ENCODE measurements at regions not wholly inside any gene's neighbourhood (a gene's known extent, or its start where the extent isn't known, plus 50 kb on each side); places are given as distances from the start of the nearest gene placed in this dataset.
"Not testable (repeated sequence)": the region's sequence is repeated elsewhere in the genome, so short reads cannot be mapped to it uniquely, and the experiment has no call there.

DNA sequence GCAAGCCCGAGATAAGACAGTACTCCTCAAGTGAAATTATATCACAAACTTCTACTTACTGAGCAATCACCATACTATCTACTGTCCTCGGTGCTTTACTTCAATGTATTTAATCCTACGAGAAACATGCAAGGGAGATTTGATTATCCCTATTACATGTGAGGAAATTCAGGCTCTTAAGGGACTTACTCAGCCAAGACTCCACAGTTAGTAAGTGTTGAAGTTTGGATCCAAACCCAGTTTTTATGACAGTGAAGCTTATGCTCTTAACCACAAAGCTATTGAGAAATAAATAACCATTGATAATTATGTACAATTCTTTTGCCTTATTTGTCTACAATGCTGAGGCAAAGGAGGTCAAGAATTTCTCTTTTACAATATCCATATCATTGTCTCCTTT lies 672.9 kb upstream of the ACVR2A start:
- DNase-seq: no peak

DNA sequence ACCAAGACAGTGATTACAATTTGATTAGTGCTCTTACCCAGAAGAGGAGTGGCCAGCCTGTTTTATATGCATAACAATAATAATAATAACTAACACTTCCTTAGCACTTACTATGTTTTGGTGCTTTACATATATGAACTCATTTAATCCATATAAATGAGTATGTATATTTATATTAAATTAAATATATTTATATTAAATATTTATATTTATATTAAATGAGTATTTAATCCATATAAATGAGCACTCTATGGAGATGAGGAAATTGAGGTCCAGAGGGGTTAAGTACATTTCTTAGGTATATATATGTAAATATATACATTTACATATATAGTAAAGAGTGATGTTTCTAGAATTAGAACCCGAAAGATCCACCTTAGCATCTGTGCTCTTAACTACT lies 673.9 kb upstream of the ACVR2A start:
- DNase-seq: no peak

DNA sequence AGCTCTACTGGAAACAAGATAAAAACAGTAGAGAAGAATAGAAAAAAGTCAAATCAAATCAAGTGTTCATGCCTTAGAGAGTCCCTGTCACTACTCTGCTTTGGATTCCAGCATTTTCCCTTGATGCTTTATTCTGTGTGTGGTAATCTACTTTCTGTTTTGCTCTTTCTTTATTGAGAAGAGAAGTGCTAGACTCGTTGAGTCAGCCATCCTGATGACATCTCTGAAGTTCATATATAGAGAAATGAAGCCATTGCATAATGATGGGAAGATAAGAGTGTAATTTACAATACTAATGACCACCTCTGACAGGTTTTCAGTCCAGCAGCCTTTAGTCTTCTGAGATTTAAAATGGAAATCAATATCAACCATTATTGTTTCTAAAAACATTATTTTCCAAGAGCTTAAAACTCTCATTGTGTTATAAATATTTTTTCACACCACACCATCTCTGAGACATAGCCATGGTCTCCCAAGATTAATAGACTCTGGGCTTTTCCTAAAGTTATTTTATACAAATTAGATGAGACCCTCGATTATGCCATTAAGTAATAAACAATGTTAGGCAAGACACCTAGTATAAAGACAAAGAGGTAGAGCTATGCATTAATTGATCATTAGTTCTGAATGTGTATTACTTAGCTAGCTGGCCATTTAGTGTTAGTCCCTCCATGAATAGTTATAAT lies 679.0 kb upstream of the ACVR2A start:
- no peak for DNase-seq

- no peak for DNase-seq
Measured at GRCh38 chr2:147164563-147164962, 680.3 kb upstream of the ACVR2A start.

DNA sequence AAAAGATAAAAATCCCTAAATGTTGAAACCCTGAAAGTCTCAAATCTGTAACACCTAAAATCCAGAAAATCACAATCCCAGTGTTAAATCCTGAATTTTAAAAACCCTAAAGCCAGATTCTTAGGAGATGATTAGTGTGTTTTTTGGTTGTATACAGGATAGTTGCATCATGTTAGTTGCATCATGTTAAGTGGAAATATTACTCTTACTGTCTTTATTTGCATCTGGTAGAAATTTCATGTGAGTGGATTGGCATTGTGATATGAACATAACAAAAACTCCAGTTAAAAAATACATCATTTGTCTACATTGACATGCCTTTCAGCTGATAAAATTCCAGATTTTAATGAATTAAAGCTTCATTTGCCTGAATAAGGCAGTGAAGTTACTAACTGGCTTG lies 683.1 kb upstream of the ACVR2A start:
- no peak for DNase-seq

DNA sequence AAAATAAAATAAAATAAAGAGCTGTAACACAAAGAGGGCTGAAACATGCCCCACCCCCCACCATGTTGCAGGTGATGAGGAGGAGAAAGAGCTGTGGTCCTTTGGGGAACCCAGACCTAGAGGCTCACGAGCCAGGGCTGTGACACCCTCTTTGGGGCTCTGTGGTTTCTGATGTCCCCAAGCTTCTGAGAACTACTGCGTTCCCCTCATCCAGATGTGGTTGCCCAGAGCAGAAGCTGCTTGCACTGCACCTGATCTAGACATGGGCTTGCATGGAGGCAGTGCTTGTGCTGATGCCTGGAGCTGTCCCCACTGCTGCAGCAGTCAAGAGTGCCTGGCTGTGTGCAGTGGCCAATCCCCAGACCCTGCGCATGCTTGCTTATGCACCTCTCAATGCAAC lies 687.9 kb upstream of the ACVR2A start:
- no peak for DNase-seq

DNA sequence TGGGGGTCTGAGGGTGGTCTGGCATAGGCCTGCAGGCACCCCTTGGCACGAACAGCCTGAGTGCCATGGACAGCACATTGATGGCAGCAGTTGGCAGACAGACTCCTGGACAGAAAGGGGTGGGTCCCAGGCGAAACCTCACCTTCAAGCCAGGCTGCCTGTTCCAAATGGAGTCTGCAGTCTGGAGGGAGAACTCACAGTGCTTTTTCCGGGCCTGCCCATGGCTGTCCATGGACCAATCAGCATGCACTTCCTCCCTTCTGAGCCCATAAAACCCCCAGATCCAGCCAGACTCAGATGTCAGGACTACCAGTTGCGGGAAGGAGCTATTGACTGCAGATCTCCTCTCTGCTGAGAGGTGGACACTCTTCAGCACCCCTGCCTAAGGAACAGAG lies 694.6 kb upstream of the ACVR2A start:
- DNase-seq: no peak

DNA sequence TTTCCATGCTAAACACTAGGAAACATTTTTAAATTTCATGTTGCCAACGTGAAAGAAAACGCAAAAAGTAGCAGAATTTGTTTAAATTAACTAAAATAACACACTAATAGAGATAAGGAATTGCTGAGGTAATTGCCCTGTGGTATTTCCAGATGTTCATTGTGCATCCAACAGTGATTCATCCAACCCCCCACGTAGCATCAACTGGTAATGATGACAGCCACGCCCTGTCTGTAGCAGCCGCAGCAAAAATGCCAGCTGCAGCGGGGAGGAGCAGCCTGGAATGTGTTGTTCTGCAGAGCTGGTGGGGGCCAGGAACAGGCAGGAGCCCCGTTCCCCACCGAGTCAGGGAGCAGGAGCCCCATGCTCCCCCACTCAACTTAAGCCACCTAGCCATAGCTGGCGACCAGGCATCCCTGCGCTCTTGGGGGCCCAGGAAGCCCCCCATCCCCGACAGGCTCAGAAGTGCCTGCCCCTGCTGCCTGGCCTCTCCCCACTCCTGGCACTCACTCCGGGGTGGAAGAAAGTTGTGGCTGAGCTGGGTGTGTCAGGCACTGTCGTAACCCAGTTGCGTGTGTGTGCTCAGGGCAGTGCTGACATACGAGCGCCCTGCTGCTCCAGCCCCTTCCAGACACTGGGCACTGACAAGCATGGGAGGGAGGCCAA lies 695.1 kb upstream of the ACVR2A start:
- no peak for DNase-seq

DNA sequence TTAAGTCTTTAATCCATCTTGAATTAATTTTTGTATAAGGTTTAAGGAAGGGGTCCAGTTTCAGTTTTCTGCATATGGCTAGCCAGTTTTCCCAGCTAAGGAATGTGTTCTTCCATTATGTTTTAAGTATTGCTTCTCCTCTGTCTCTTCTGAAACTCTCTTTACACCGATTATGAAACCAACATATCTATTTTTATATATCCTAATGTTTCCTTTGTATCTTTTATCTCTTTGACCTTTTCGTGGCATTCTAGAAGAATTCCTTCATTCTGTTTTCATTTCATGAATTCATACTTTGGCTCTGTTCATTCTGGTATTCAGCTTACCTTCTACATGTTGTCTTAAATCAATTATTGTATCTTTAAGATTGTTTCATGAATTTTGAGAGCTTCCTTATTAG lies 697.0 kb upstream of the ACVR2A start:
- no peak for DNase-seq

DNA sequence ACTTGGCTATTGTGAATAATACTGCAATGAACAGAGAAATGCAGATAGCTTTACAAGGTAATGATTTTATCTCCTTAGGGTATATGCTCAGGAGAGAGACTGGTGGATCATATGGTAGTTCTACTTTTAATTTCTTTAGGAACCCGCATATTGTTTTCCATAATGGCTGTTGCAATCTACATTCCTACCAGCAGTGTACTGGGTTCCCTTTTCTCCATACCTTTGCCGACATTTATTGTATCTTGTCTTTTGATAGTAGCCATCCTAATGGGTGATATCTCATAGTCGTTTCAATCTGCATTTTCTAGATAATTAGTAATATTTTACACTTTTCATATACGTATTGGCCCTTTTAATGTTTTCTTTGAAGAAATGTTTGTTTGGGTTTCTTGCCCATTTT lies 702.9 kb upstream of the ACVR2A start:
- DNase-seq: no peak

GRCh38 chr2:147139732-147140131 lies 705.1 kb upstream of the ACVR2A start:
- DNase-seq: not testable (repeated sequence)

GRCh38 chr2:147137711-147138110 lies 707.1 kb upstream of the ACVR2A start:
- DNase-seq: no peak

DNA sequence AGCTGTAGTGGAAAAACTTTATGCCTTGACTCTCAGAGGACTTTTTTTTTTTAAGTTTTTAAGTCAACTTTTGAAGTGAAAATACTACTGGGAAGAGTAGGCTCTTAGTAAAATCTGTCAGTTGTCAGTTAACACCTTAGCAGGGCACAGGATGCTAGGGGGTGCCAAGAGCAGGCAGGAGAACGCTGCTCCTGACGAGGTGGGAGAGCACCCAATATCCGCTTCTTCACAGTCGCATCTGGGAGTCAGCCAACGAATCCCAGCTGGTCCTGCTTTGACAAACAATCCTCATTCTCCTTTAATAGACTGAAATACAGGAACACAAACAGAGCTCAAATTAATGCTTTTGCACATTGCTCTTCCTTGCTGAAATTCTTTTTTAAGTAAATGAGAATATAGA lies 709.5 kb upstream of the ACVR2A start:
- DNase-seq: peak; percentile 79

- DNase-seq: no peak
Measured at GRCh38 chr2:147133286-147133908, 711.4 kb upstream of the ACVR2A start.

- no peak for DNase-seq
Measured at GRCh38 chr2:147125145-147125544, 719.7 kb upstream of the ACVR2A start.

- no peak for DNase-seq
Measured at GRCh38 chr2:147122944-147123343, 721.9 kb upstream of the ACVR2A start.

DNA sequence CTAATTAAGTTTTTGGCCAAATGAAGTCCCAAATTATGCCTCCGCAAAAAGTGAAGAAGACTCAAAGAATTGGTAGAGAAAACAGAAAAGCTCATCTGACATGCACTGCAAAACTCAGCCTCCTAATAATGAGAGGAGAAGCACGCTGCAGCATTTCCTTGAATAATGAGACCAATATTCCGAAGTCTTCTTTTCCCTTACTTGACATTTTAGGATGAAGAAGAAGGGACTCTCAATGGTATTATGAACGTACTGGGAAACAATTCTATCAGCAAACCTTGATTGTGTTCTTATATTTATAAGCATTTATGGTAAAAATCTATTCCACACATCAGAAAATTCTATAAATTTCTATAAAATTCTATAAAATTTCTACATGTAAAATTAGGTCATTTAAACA lies 733.9 kb upstream of the ACVR2A start:
- DNase-seq: no peak

GRCh38 chr2:147110317-147110716 lies 734.5 kb upstream of the ACVR2A start:
- DNase-seq: peak; percentile 72

DNA sequence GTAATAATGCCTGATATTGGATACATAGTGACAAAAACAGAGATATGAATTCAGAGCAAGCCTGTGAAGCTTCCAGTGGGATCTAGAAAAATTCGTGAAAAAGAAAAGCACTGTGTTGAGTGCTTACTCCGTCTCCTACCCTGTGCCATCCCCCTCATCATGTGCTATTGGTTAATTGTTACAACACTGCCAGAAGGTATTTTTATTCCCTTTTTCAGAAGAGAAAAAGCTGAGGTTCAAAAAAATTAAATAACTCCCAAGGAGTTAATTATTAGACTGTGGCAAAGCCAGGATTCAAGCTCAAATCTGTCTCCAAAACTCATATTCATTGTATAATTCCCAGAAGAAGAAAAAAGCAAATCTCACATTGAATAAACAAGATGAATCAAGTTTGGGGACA lies 735.5 kb upstream of the ACVR2A start:
- DNase-seq: no peak

DNA sequence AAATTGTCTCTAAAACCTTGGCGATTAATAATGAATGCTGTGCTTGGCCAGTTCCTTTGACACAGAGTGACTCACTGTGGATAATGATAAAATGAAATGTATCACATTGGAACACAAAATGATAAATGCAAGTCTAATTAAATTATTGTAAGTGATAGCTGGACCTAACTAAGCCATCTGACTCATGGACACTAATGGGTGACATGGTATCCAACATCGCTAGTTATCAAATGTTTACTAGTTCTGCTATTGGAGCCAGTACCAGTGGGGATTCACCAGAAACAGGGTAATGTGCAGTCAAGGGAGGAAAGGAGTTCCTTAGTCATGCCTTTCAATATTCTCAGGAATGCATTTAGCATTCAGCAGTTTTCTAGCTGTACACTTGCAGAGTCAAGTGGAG lies 736.3 kb upstream of the ACVR2A start:
- no peak for DNase-seq

DNA sequence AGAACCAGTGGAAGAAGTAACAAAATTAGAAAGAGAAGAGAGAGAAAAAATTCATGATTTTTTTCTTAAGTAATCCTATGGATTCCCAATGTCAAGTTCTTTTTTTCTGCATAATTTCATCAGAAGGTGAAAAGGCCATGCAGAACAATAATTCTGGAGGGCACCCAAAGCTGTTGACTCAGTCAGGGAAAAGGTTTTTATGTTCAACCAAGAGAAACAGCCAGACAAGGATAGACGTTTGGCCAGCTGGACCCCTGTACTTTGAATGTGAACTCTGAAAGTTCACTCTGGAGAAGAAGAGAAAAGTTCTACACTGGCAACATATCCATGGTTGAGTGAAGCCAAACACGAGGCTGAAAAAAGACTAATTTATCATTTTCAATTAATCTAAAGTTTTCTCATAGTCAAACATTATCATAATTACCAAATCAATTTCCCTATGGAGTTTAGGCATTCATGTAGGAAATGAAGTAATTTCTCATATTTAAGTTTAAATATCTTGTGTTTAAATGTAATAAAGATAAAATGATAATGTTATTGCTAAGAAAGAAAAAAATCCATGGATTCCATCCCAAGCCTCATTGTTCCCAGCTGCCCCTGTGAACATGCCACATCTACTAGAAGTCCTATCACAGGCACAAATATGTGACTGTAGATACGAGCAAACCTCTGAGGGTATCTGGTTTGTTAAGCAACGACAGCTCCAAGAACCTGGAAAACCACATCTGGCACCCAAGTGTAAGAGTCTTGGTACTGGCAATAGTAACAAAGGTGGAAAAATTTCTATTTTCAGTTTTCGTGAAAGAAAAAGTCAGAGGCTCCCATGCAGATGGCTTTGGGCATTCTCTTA lies 742.7 kb upstream of the ACVR2A start:
- no peak for DNase-seq

- DNase-seq: no peak
Measured at GRCh38 chr2:147100406-147101035, 744.3 kb upstream of the ACVR2A start.

GRCh38 chr2:147099845-147100244 lies 745.0 kb upstream of the ACVR2A start:
- no peak for DNase-seq

Data from NCI-H2171 treated with DMSO at 0.1 percent for 48 hours (cell line).